ENCODE measurements at regions not wholly inside any gene's neighbourhood (a gene's known extent, or its start where the extent isn't known, plus 50 kb on each side); places are given as distances from the start of the nearest gene placed in this dataset.

- no peak overlapping the region for H3K4me3 Mint-ChIP-seq
- peaks cover 52% of the 10 kb centered on the region for H3K36me3 Mint-ChIP-seq (ENCODE audit: low read depth)
- TF ChIP-seq NANOG (IDR thresholded peaks at IDR 0.05; ENCODE audit: borderline replicate concordance) (no peak), CTCF (conservative IDR thresholded peaks at IDR 0.05; ENCODE audit: low read depth in 2 of 2) (no peak), ZNF462 (CRISPR knock-in tag; IDR thresholded peaks at IDR 0.05) (no peak), CREB1 (CRISPR knock-in tag; IDR thresholded peaks at IDR 0.05; ENCODE audit: low read depth) (no peak), ZNF331 (CRISPR knock-in tag; IDR thresholded peaks at IDR 0.05; ENCODE audit: low read depth) (no peak), EZH2 (IDR thresholded peaks at IDR 0.05; ENCODE audit: low read depth, unreplicated experiment) (no peak), JUNB (IDR thresholded peaks at IDR 0.05; ENCODE audit: unreplicated experiment) (no peak), POLR2AphosphoS5 (IDR thresholded peaks at IDR 0.05; ENCODE audit: low read depth) (no peak), STAT1 (IDR thresholded peaks at IDR 0.05; ENCODE audit: unreplicated experiment) (no peak), ETS1 (IDR thresholded peaks at IDR 0.05) (no peak), ZNF114 (CRISPR knock-in tag; IDR thresholded peaks at IDR 0.05) (no peak), EZH2phosphoT487 (IDR thresholded peaks at IDR 0.05; ENCODE audit: unreplicated experiment) (no peak), REST (IDR thresholded peaks at IDR 0.05; ENCODE audit: unreplicated experiment) (no peak)
- Histone ChIP-seq H3F3A (replicated peaks; ENCODE audit: low read depth) (no peaks in the 10 kb centered on the region), H3K9me2 (ENCODE audit: insufficient read depth) (no peaks in the 10 kb centered on the region), H3K27ac (ENCODE audit: low read depth) (no peak overlapping the region), H3K4me2 (no peak overlapping the region), H3K4me3 (no peak overlapping the region), H3K79me2 (replicated peaks; ENCODE audit: insufficient read depth) (no peaks in the 10 kb centered on the region), H2AFZ (no peak overlapping the region), H3K36me3 (ENCODE audit: insufficient read depth) (no peaks in the 10 kb centered on the region), H3K27me3 (ENCODE audit: insufficient read depth) (no peaks in the 10 kb centered on the region), H4K20me1 (replicated peaks; ENCODE audit: insufficient read depth) (no peaks in the 10 kb centered on the region), H3K4me1 (ENCODE audit: insufficient read depth) (peaks cover 12% of the 10 kb centered on the region)
- H3K4me1 Mint-ChIP-seq = no peaks in the 10 kb centered on the region
- no peak for ATAC-seq
- no peak for DNase-seq (ENCODE audit: low spot score)
- H3K27me3 Mint-ChIP-seq (ENCODE audit: insufficient read depth, low read depth, poor library complexity) = peaks cover 4% of the 10 kb centered on the region
- H3K27ac Mint-ChIP-seq = no peak overlapping the region
- H3K9me3 Mint-ChIP-seq = peaks cover 97% of the 10 kb centered on the region
Observed at GRCh38 chr12:126895951-126896913, 1370.7 kb upstream of the TMEM132C start.
